WTC11 (cell line): ENCODE measurements at regions not wholly inside any gene's neighbourhood (a gene's known extent, or its start where the extent isn't known, plus 50 kb on each side); places are given as distances from the start of the nearest gene placed in this dataset.

Source experiments
- CBFB ChIP-seq: sonication (generic); formaldehyde crosslinking; IDR thresholded peaks from 2 replicates; pipeline ENCODE4 v1.8.1; 2022; ENCODE audit warnings: mild to moderate bottlenecking, low read depth, missing genetic modification reagents
- CREB1 ChIP-seq: sonication (generic); formaldehyde crosslinking; IDR thresholded peaks from 2 replicates; pipeline ENCODE4 v1.8.0; 2023; ENCODE audit warnings: mild to moderate bottlenecking, missing genetic modification reagents
- CTCF ChIP-seq: fragments of 200-600 bp; IDR thresholded peaks from 2 replicates; pipeline ENCODE4 v1.8.0; 2022; ENCODE audit warnings: antibody characterized with exemption
- E2F5 ChIP-seq: sonication (generic); formaldehyde crosslinking; IDR thresholded peaks from 2 replicates; pipeline ENCODE4 v1.8.1; 2022; ENCODE audit warnings: mild to moderate bottlenecking, moderate library complexity, missing genetic modification reagents
- NFYB ChIP-seq: sonication (generic); formaldehyde crosslinking; conservative IDR thresholded peaks from 2 replicates; pipeline ENCODE4 v1.8.0; 2022; ENCODE audit warnings: low read depth, missing genetic modification reagents
- ZSCAN18 ChIP-seq: fragments of 250-450 bp; sonication (Bioruptor Pico); IDR thresholded peaks from 2 replicates; pipeline ENCODE4 v2.1.2; 2022; ENCODE audit warnings: mild to moderate bottlenecking, moderate library complexity
- TF ChIP-seq, protein P1 (sequence below): sonication (generic); formaldehyde crosslinking; conservative IDR thresholded peaks from 2 replicates; pipeline ENCODE4 v1.8.1; 2022; ENCODE audit warnings: mild to moderate bottlenecking, missing genetic modification reagents
- TF ChIP-seq, protein P2 (sequence below): sonication (generic); formaldehyde crosslinking; IDR thresholded peaks from 2 replicates; pipeline ENCODE4 v1.8.1; 2023; ENCODE audit warnings: mild to moderate bottlenecking, moderate library complexity, missing genetic modification reagents
- TF ChIP-seq, protein P3 (sequence below): sonication (generic); formaldehyde crosslinking; IDR thresholded peaks from 2 replicates; pipeline ENCODE4 v1.8.1; 2022; ENCODE audit warnings: low read depth, missing genetic modification reagents, borderline replicate concordance

DNA sequence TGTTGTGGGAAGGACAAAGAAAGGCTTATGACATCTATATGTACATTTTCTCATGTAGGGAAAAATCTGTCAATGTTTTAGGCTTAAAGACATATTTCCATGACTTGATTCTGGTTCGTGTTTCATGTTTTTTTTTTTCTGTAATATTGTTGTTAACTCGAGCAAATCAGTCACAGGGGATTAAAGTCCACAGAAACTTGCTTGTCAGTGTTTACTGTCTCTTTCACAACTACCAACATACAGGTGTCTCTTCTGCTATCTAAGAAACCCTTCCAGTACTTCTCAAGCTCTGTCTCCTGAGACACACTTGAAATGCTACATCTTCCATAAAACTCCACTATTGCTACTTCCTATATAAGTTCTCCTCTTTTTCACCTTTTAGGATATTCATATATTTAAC is 130.9 kb upstream of the SLITRK6 start:
- TF ChIP-seq CBFB (CRISPR knock-in tag) (no peak), ZSCAN18 (CRISPR knock-in tag) (no peak), CTCF (no peak), CREB1 (CRISPR knock-in tag) (no peak), E2F5 (CRISPR knock-in tag) (no peak), NFYB (CRISPR knock-in tag) (no peak)
- TF ChIP-seq, protein P1, sequence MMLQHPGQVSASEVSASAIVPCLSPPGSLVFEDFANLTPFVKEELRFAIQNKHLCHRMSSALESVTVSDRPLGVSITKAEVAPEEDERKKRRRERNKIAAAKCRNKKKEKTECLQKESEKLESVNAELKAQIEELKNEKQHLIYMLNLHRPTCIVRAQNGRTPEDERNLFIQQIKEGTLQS (CRISPR knock-in tag) = no peak
- TF ChIP-seq, protein P2, sequence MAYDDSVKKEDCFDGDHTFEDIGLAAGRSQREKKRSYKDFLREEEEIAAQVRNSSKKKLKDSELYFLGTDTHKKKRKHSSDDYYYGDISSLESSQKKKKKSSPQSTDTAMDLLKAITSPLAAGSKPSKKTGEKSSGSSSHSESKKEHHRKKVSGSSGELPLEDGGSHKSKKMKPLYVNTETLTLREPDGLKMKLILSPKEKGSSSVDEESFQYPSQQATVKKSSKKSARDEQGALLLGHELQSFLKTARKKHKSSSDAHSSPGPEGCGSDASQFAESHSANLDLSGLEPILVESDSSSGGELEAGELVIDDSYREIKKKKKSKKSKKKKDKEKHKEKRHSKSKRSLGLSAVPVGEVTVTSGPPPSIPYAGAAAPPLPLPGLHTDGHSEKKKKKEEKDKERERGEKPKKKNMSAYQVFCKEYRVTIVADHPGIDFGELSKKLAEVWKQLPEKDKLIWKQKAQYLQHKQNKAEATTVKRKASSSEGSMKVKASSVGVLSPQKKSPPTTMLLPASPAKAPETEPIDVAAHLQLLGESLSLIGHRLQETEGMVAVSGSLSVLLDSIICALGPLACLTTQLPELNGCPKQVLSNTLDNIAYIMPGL (CRISPR knock-in tag) = no peak
- TF ChIP-seq, protein P3, sequence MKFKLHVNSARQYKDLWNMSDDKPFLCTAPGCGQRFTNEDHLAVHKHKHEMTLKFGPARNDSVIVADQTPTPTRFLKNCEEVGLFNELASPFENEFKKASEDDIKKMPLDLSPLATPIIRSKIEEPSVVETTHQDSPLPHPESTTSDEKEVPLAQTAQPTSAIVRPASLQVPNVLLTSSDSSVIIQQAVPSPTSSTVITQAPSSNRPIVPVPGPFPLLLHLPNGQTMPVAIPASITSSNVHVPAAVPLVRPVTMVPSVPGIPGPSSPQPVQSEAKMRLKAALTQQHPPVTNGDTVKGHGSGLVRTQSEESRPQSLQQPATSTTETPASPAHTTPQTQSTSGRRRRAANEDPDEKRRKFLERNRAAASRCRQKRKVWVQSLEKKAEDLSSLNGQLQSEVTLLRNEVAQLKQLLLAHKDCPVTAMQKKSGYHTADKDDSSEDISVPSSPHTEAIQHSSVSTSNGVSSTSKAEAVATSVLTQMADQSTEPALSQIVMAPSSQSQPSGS (CRISPR knock-in tag) = no peak
